ENCODE measurements at regions not wholly inside any gene's neighbourhood (a gene's known extent, or its start where the extent isn't known, plus 50 kb on each side); places are given as distances from the start of the nearest gene placed in this dataset.

GRCh38 chr9:23254404-23255184, 571.4 kb downstream of the ELAVL2 start:
- Histone ChIP-seq H3K9me2 (replicated peaks; ENCODE audit: insufficient read depth, low read length) (no peaks in the 10 kb centered on the region), H3K27me3 (ENCODE audit: low read length) (no peaks in the 10 kb centered on the region), H3F3A (ENCODE audit: insufficient read depth) (no peaks in the 10 kb centered on the region), H3K4me3 (ENCODE audit: insufficient read depth, low read length, poor library complexity, severe bottlenecking) (no peak overlapping the region), H3K4me2 (ENCODE audit: low read depth, low read length, poor library complexity, severe bottlenecking) (no peak overlapping the region), H3K36me3 (ENCODE audit: low read length) (no peaks in the 10 kb centered on the region), H3K9ac (ENCODE audit: low read length) (no peak overlapping the region), H3K79me2 (ENCODE audit: insufficient read depth, low read length) (no peaks in the 10 kb centered on the region), H3K9me3 (ENCODE audit: insufficient read depth, low read length) (no peaks in the 10 kb centered on the region), H2AFZ (ENCODE audit: low read depth, low read length, severe bottlenecking) (no peak overlapping the region), H3K27ac (ENCODE audit: low read depth, low read length) (no peak overlapping the region), H4K20me1 (ENCODE audit: low read depth, low read length) (no peaks in the 10 kb centered on the region)
- TF ChIP-seq EZH2phosphoT487 (conservative IDR thresholded peaks at IDR 0.05; ENCODE audit: low read length) (no peak), CTCF (IDR thresholded peaks at IDR 0.05; ENCODE audit: insufficient read depth, low read length, poor library complexity, severe bottlenecking) (no peak)

GRCh38 chr9:23255346-23255745, 570.7 kb downstream of the ELAVL2 start:
- TF ChIP-seq CTCF (IDR thresholded peaks at IDR 0.05; ENCODE audit: insufficient read depth, low read length, poor library complexity, severe bottlenecking) (no peak), EZH2phosphoT487 (conservative IDR thresholded peaks at IDR 0.05; ENCODE audit: low read length) (no peak)
- H3K27me3 ChIP-seq (ENCODE audit: low read length) = no peaks in the 10 kb centered on the region
- H3K36me3 ChIP-seq (ENCODE audit: low read length) = no peaks in the 10 kb centered on the region
- no peaks in the 10 kb centered on the region for H4K20me1 ChIP-seq (ENCODE audit: low read depth, low read length)
- no peak overlapping the region for H3K4me3 ChIP-seq (ENCODE audit: insufficient read depth, low read length, poor library complexity, severe bottlenecking)
- H2AFZ ChIP-seq (ENCODE audit: low read depth, low read length, severe bottlenecking) = no peak overlapping the region
- H3K9me3 ChIP-seq (ENCODE audit: insufficient read depth, low read length) = no peaks in the 10 kb centered on the region
- H3K79me2 ChIP-seq (ENCODE audit: insufficient read depth, low read length) = no peaks in the 10 kb centered on the region
- H3F3A ChIP-seq (ENCODE audit: insufficient read depth) = no peaks in the 10 kb centered on the region
- H3K4me2 ChIP-seq (ENCODE audit: low read depth, low read length, poor library complexity, severe bottlenecking) = no peak overlapping the region
- H3K9ac ChIP-seq (ENCODE audit: low read length) = no peak overlapping the region
- no peak overlapping the region for H3K27ac ChIP-seq (ENCODE audit: low read depth, low read length)
- H3K9me2 ChIP-seq (replicated peaks; ENCODE audit: insufficient read depth, low read length) = no peaks in the 10 kb centered on the region

GRCh38 chr9:23258569-23258968, 567.5 kb downstream of the ELAVL2 start:
- Histone ChIP-seq H3K27ac (ENCODE audit: low read depth, low read length) (no peak overlapping the region), H3K4me2 (ENCODE audit: low read depth, low read length, poor library complexity, severe bottlenecking) (no peak overlapping the region), H3K79me2 (ENCODE audit: insufficient read depth, low read length) (no peaks in the 10 kb centered on the region), H3K9me3 (ENCODE audit: insufficient read depth, low read length) (no peaks in the 10 kb centered on the region), H3K36me3 (ENCODE audit: low read length) (no peaks in the 10 kb centered on the region), H3K9ac (ENCODE audit: low read length) (no peak overlapping the region), H3F3A (ENCODE audit: insufficient read depth) (no peaks in the 10 kb centered on the region), H3K4me3 (ENCODE audit: insufficient read depth, low read length, poor library complexity, severe bottlenecking) (no peak overlapping the region), H3K9me2 (replicated peaks; ENCODE audit: insufficient read depth, low read length) (no peaks in the 10 kb centered on the region), H3K27me3 (ENCODE audit: low read length) (no peaks in the 10 kb centered on the region), H2AFZ (ENCODE audit: low read depth, low read length, severe bottlenecking) (no peak overlapping the region), H4K20me1 (ENCODE audit: low read depth, low read length) (no peaks in the 10 kb centered on the region)
- no peak for TF ChIP-seq EZH2phosphoT487 (conservative IDR thresholded peaks at IDR 0.05; ENCODE audit: low read length)
- no peak for TF ChIP-seq CTCF (IDR thresholded peaks at IDR 0.05; ENCODE audit: insufficient read depth, low read length, poor library complexity, severe bottlenecking)

Measured in SU-DHL-6 (cell line).